Ishikawa (cell line): ENCODE measurements at regions not wholly inside any gene's neighbourhood (a gene's known extent, or its start where the extent isn't known, plus 50 kb on each side); places are given as distances from the start of the nearest gene placed in this dataset.

Experiments
- CREB1 ChIP-seq: IDR thresholded peaks from 2 replicates; pipeline ENCODE4 v1.6.1; 2012; ENCODE audit warnings: low read depth
- EGR1 ChIP-seq: IDR thresholded peaks from 2 replicates; pipeline ENCODE4 v1.6.1; 2012
- EP300 ChIP-seq: IDR thresholded peaks from 2 replicates; pipeline ENCODE4 v1.6.1; 2012; ENCODE audit warnings: borderline replicate concordance
- RAD21 ChIP-seq: IDR thresholded peaks from 2 replicates; pipeline ENCODE4 v1.6.1; 2012; ENCODE audit warnings: low read depth
- TAF1 ChIP-seq: IDR thresholded peaks from 2 replicates; pipeline ENCODE4 v1.6.1; 2012; ENCODE audit warnings: low read depth, mild to moderate bottlenecking
- TEAD4 ChIP-seq: IDR thresholded peaks from 2 replicates; pipeline ENCODE4 v1.6.1; 2012
- ZBTB7A ChIP-seq: IDR thresholded peaks from 2 replicates; pipeline ENCODE4 v1.6.1; 2012; ENCODE audit warnings: low read depth
- TF ChIP-seq, protein P1 (sequence below): IDR thresholded peaks from 2 replicates; pipeline ENCODE4 v1.6.1; 2012
- TF ChIP-seq, protein P2 (sequence below): IDR thresholded peaks from 2 replicates; pipeline ENCODE4 v1.6.1; 2012; ENCODE audit warnings: low read depth, mild to moderate bottlenecking

- TF ChIP-seq, protein P1, sequence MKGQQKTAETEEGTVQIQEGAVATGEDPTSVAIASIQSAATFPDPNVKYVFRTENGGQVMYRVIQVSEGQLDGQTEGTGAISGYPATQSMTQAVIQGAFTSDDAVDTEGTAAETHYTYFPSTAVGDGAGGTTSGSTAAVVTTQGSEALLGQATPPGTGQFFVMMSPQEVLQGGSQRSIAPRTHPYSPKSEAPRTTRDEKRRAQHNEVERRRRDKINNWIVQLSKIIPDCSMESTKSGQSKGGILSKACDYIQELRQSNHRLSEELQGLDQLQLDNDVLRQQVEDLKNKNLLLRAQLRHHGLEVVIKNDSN = no peak
- no peak for TF ChIP-seq EP300
- TF ChIP-seq ZBTB7A = no peak
- TF ChIP-seq EGR1 = no peak
- TF ChIP-seq TEAD4 = no peak
- TF ChIP-seq, protein P2, sequence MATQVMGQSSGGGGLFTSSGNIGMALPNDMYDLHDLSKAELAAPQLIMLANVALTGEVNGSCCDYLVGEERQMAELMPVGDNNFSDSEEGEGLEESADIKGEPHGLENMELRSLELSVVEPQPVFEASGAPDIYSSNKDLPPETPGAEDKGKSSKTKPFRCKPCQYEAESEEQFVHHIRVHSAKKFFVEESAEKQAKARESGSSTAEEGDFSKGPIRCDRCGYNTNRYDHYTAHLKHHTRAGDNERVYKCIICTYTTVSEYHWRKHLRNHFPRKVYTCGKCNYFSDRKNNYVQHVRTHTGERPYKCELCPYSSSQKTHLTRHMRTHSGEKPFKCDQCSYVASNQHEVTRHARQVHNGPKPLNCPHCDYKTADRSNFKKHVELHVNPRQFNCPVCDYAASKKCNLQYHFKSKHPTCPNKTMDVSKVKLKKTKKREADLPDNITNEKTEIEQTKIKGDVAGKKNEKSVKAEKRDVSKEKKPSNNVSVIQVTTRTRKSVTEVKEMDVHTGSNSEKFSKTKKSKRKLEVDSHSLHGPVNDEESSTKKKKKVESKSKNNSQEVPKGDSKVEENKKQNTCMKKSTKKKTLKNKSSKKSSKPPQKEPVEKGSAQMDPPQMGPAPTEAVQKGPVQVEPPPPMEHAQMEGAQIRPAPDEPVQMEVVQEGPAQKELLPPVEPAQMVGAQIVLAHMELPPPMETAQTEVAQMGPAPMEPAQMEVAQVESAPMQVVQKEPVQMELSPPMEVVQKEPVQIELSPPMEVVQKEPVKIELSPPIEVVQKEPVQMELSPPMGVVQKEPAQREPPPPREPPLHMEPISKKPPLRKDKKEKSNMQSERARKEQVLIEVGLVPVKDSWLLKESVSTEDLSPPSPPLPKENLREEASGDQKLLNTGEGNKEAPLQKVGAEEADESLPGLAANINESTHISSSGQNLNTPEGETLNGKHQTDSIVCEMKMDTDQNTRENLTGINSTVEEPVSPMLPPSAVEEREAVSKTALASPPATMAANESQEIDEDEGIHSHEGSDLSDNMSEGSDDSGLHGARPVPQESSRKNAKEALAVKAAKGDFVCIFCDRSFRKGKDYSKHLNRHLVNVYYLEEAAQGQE = no peak
- TF ChIP-seq RAD21 = no peak
- no peak for TF ChIP-seq CREB1
- no peak for TF ChIP-seq TAF1
These were observed 115.9 kb upstream of the CXADR start for GRCh38 chr21:17396948-17397347.
